ENCODE measurements at regions not wholly inside any gene's neighbourhood (a gene's known extent, or its start where the extent isn't known, plus 50 kb on each side); places are given as distances from the start of the nearest gene placed in this dataset.

DNA sequence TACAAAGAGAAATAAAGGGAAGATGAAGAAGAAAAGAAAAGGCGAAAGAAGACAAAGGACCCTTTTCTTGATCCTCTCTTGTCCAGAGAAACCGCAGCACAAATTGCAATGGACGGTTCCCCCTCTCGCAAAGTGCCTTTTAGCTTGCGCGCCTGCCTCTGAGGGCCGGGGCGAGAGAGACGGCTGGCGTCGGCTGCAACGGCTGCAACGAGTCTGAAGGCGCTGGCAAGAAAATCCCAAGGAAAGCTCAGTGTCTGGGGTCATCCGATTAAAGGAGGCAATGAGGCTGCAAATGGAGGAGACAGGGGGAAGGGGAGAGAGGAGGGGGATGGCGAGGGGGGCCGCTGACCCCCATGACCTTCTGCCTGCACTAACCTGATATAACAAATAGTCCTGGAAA, 671.5 kb downstream of the MED13L start:
- H3K4me2 ChIP-seq (ENCODE audit: low read depth, low read length, poor library complexity, severe bottlenecking), result no peak overlapping the region
- no peak overlapping the region for H3K4me3 ChIP-seq (ENCODE audit: low read length, poor library complexity, severe bottlenecking)
- H3K9me3 ChIP-seq (ENCODE audit: insufficient read depth, low read depth, low read length), result no peaks in the 10 kb centered on the region; the same call in 1 of the 2 replicates
- no peaks in the 10 kb centered on the region for H3K9me2 ChIP-seq (replicated peaks; ENCODE audit: low read depth, low read length)
- no peaks in the 10 kb centered on the region for H4K20me1 ChIP-seq (ENCODE audit: insufficient read depth, low read length, poor library complexity, severe bottlenecking)
- no peak for TF ChIP-seq EZH2phosphoT487 (IDR thresholded peaks at IDR 0.05; ENCODE audit: borderline replicate concordance)
- TF ChIP-seq, protein P1, sequence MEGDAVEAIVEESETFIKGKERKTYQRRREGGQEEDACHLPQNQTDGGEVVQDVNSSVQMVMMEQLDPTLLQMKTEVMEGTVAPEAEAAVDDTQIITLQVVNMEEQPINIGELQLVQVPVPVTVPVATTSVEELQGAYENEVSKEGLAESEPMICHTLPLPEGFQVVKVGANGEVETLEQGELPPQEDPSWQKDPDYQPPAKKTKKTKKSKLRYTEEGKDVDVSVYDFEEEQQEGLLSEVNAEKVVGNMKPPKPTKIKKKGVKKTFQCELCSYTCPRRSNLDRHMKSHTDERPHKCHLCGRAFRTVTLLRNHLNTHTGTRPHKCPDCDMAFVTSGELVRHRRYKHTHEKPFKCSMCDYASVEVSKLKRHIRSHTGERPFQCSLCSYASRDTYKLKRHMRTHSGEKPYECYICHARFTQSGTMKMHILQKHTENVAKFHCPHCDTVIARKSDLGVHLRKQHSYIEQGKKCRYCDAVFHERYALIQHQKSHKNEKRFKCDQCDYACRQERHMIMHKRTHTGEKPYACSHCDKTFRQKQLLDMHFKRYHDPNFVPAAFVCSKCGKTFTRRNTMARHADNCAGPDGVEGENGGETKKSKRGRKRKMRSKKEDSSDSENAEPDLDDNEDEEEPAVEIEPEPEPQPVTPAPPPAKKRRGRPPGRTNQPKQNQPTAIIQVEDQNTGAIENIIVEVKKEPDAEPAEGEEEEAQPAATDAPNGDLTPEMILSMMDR (conservative IDR thresholded peaks at IDR 0.05; ENCODE audit: low read length), result no peak
- H3K36me3 ChIP-seq (ENCODE audit: insufficient read depth, low read length), result no peaks in the 10 kb centered on the region
- no peaks in the 10 kb centered on the region for H3F3A ChIP-seq (ENCODE audit: low read depth)
- no peaks in the 10 kb centered on the region for H3K4me1 ChIP-seq (ENCODE audit: insufficient read depth, low read length, poor library complexity, severe bottlenecking)
- H2AFZ ChIP-seq (ENCODE audit: low read length), result no peak overlapping the region
- H3K79me2 ChIP-seq (ENCODE audit: insufficient read depth, low read length), result no peaks in the 10 kb centered on the region
- no peak overlapping the region for H3K9ac ChIP-seq (ENCODE audit: low read depth, low read length, poor library complexity, severe bottlenecking)
- no peaks in the 10 kb centered on the region for H3K27me3 ChIP-seq (ENCODE audit: insufficient read depth, low read length, poor library complexity, severe bottlenecking)

DNA sequence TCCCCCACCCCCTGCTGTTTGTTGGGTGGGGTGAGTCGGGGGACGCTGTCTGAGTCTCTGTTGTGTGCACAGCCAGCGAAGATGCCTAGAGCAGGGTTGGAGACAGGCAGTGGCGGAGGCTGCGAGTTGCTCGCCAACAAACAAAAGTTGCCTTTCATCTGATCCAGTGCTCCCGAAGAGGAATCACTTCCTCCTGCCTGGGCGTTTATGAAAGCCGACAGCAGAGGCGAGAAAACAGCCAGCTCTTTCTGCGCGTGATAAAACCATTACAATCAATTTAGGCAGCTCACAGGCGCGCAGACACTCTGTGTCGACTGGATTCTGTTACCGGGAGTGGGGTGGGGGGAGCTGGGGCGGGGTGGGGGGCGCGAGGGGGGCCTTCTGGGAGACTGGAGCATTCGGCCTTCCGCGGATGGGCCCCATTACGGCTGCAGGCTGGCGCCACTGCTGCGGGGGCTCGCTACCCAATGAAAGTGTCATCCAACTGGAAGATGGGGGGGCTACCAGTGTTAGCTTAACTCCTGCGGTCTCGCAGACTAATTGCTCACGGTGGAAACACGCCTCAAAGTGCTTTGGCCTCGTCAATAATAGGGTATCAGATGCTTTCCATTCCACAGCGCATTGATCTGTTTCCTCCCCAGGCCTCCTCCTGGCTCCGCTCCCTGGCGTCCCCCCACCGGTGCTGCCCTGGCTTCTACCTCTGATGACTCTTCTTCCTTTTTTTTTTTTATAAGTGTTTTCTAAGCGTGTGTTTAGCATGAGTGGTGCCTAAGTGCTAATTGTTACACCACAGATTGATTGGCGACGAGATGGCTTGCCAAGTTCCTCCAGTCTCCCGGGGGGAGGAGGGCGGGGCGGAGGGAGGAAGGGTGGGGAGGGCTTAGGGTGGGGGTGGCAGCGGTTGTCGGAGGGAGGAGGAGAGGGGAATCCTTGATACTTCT, 678.4 kb downstream of the MED13L start:
- H2AFZ ChIP-seq (ENCODE audit: low read length), result no peak overlapping the region
- no peaks in the 10 kb centered on the region for H4K20me1 ChIP-seq (ENCODE audit: insufficient read depth, low read length, poor library complexity, severe bottlenecking)
- no peaks in the 10 kb centered on the region for H3K27me3 ChIP-seq (ENCODE audit: insufficient read depth, low read length, poor library complexity, severe bottlenecking)
- no peaks in the 10 kb centered on the region for H3K79me2 ChIP-seq (ENCODE audit: insufficient read depth, low read length)
- no peaks in the 10 kb centered on the region for H3F3A ChIP-seq (ENCODE audit: low read depth)
- H3K9me2 ChIP-seq (replicated peaks; ENCODE audit: low read depth, low read length), result no peaks in the 10 kb centered on the region
- H3K4me3 ChIP-seq (ENCODE audit: low read length, poor library complexity, severe bottlenecking), result no peak overlapping the region
- no peaks in the 10 kb centered on the region for H3K36me3 ChIP-seq (ENCODE audit: insufficient read depth, low read length)
- H3K4me2 ChIP-seq (ENCODE audit: low read depth, low read length, poor library complexity, severe bottlenecking), result no peak overlapping the region
- TF ChIP-seq EZH2phosphoT487 (IDR thresholded peaks at IDR 0.05; ENCODE audit: borderline replicate concordance), result no peak
- TF ChIP-seq, protein P1 (conservative IDR thresholded peaks at IDR 0.05; ENCODE audit: low read length), result no peak
- H3K9me3 ChIP-seq (ENCODE audit: insufficient read depth, low read depth, low read length), result no peaks in the 10 kb centered on the region
- H3K4me1 ChIP-seq (ENCODE audit: insufficient read depth, low read length, poor library complexity, severe bottlenecking), result no peaks in the 10 kb centered on the region
- no peak overlapping the region for H3K9ac ChIP-seq (ENCODE audit: low read depth, low read length, poor library complexity, severe bottlenecking)

DNA sequence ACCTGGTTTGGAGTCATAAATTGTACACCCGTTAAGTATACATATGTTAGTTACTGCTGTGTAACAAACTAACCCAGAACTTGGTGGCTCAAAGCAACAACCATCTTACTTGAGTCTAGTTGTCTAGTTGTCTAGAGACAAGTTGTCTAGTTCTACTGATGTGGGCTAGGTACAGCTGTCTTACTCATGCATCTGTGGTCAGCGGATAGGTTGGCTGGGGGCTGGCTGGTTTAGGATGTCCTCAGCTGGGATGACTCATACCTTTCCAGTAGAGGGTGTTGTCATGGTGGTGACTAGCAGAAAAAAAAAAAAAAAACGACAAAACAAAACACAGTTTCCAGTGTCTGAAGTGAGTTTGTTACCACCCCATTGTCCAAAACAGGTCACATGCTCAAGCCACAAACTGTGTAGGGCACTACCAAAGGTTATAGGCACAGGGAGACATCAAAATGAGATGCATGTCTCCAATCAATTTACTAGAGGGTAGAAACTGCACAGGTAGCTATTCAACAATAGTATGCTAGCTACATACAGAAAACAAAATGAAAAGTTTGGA, 680.3 kb downstream of the MED13L start:
- H3K9ac ChIP-seq (ENCODE audit: low read depth, low read length, poor library complexity, severe bottlenecking), result no peak overlapping the region

More for the DNA sequence above, 680.3 kb downstream of the MED13L start:
- Histone ChIP-seq H3K79me2 (ENCODE audit: insufficient read depth, low read length) (no peaks in the 10 kb centered on the region), H3K4me3 (ENCODE audit: low read length, poor library complexity, severe bottlenecking) (no peak overlapping the region), H3K4me1 (ENCODE audit: insufficient read depth, low read length, poor library complexity, severe bottlenecking) (no peaks in the 10 kb centered on the region), H3K9me3 (ENCODE audit: insufficient read depth, low read depth, low read length) (no peaks in the 10 kb centered on the region), H3K4me2 (ENCODE audit: low read depth, low read length, poor library complexity, severe bottlenecking) (no peak overlapping the region), H4K20me1 (ENCODE audit: insufficient read depth, low read length, poor library complexity, severe bottlenecking) (no peaks in the 10 kb centered on the region), H3K27me3 (ENCODE audit: insufficient read depth, low read length, poor library complexity, severe bottlenecking) (no peaks in the 10 kb centered on the region), H3F3A (ENCODE audit: low read depth) (no peaks in the 10 kb centered on the region), H3K36me3 (ENCODE audit: insufficient read depth, low read length) (no peaks in the 10 kb centered on the region), H3K9me2 (replicated peaks; ENCODE audit: low read depth, low read length) (no peaks in the 10 kb centered on the region), H2AFZ (ENCODE audit: low read length) (no peak overlapping the region)
- TF ChIP-seq EZH2phosphoT487 (IDR thresholded peaks at IDR 0.05; ENCODE audit: borderline replicate concordance), result no peak
- TF ChIP-seq, protein P1 (conservative IDR thresholded peaks at IDR 0.05; ENCODE audit: low read length), result no peak

Measured in Loucy (cell line).